OCI-LY3 (cell line): ENCODE measurements at regions not wholly inside any gene's neighbourhood (a gene's known extent, or its start where the extent isn't known, plus 50 kb on each side); places are given as distances from the start of the nearest gene placed in this dataset.

Source experiments
- H2AFZ ChIP-seq: fragments of 200-600, 300-600 bp; shearing (Covaris generic); 2 replicates; pipeline ENCODE4 v1.6.0; 2014; ENCODE audit warnings: antibody characterized with exemption, low read depth, low read length
- H3K27ac ChIP-seq: fragments of 200-600, 300-600 bp; sonication (generic); 2 replicates; pipeline ENCODE4 v1.5.1; 2014; ENCODE audit warnings: mild to moderate bottlenecking, low read length, moderate library complexity, mixed read lengths
- H3K27me3 ChIP-seq: fragments of 200-600, 300-600 bp; sonication (generic); 2 replicates; pipeline ENCODE4 v1.6.1; 2014; ENCODE audit warnings: low read depth, low read length, mixed read lengths
- H3K36me3 ChIP-seq: fragments of 200-600, 300-600 bp; sonication (generic); replicated peaks from 2 replicates; pipeline ENCODE3; 2014; ENCODE audit warnings: low read depth, low read length, mixed read lengths
- H3K4me1 ChIP-seq: fragments of 300-600, 200-600 bp; sonication (generic); 2 replicates; pipeline ENCODE4 v1.6.1; 2014; ENCODE audit warnings: low read length, mixed read lengths
- H3K4me2 ChIP-seq: fragments of 200-600, 300-600 bp; sonication (generic); 2 replicates; pipeline ENCODE4 v1.6.1; 2014; ENCODE audit warnings: low read length, mixed read lengths
- H3K4me3 ChIP-seq: fragments of 300-600, 200-600 bp; sonication (generic); 2 replicates; pipeline ENCODE4 v1.5.1; 2014; ENCODE audit warnings: antibody characterized with exemption, mild to moderate bottlenecking, low read length, moderate library complexity
- H3K79me2 ChIP-seq: fragments of 300-600, 200-600 bp; shearing (Covaris generic); 2 replicates; pipeline ENCODE4 v1.6.1; 2014; ENCODE audit warnings: mild to moderate bottlenecking, low read length, mixed read lengths
- H3K9ac ChIP-seq: fragments of 300-600, 200-600 bp; shearing (Covaris generic); 2 replicates; pipeline ENCODE4 v1.6.0; 2014; ENCODE audit warnings: mild to moderate bottlenecking, low read length, moderate library complexity
- H3K9me3 ChIP-seq: fragments of 200-600, 300-600 bp; shearing (Covaris generic); 2 replicates; pipeline ENCODE4 v1.6.1; 2014; ENCODE audit warnings: low read length, mixed read lengths; ENCODE audit not compliant: insufficient read depth
- H4K20me1 ChIP-seq: fragments of 200-600, 300-600 bp; sonication (generic); 2 replicates; pipeline ENCODE4 v1.6.1; 2016; ENCODE audit warnings: low read length, mixed read lengths; ENCODE audit not compliant: insufficient read depth
- CTCF ChIP-seq: fragments of 200-600, 300-600 bp; sonication (generic); IDR thresholded peaks from 2 replicates; pipeline ENCODE4 v1.5.1; 2014; ENCODE audit warnings: antibody characterized with exemption, low read length, low read depth
- EZH2phosphoT487 ChIP-seq: fragments of 200-600 bp; shearing (Covaris generic); IDR thresholded peaks from 2 replicates; pipeline ENCODE4 v1.6.1; 2018; ENCODE audit warnings: antibody characterized with exemption, mixed run types, low read depth

GRCh38 chr2:76211991-76212985, 501.6 kb upstream of the GCFC2 start:
- H3K4me3 ChIP-seq = no peak overlapping the region

GRCh38 chr2:76210551-76210950, 499.8 kb upstream of the GCFC2 start:
- H2AFZ ChIP-seq = no peak overlapping the region
- H3K4me1 ChIP-seq = peaks cover 8% of the 10 kb centered on the region
- no peak overlapping the region for H3K4me2 ChIP-seq
- no peak overlapping the region for H3K27ac ChIP-seq
- no peaks in the 10 kb centered on the region for H3K9me3 ChIP-seq
- H4K20me1 ChIP-seq = no peaks in the 10 kb centered on the region
- H3K36me3 ChIP-seq = no peaks in the 10 kb centered on the region
- TF ChIP-seq EZH2phosphoT487 (no peak), CTCF (no peak)
- no peak overlapping the region for H3K9ac ChIP-seq
- no peak overlapping the region for H3K4me3 ChIP-seq
- no peaks in the 10 kb centered on the region for H3K27me3 ChIP-seq
- H3K79me2 ChIP-seq = no peaks in the 10 kb centered on the region

More at GRCh38 chr2:76211991-76212985, 501.6 kb upstream of the GCFC2 start:
- Histone ChIP-seq H3K4me2 (peak overlapping the region; percentile 13), H4K20me1 (no peaks in the 10 kb centered on the region), H3K9me3 (no peaks in the 10 kb centered on the region), H2AFZ (no peak overlapping the region), H3K27me3 (no peaks in the 10 kb centered on the region), H3K4me1 (peaks cover 8% of the 10 kb centered on the region), H3K9ac (no peak overlapping the region), H3K36me3 (no peaks in the 10 kb centered on the region), H3K27ac (no peak overlapping the region), H3K79me2 (no peaks in the 10 kb centered on the region)
- TF ChIP-seq EZH2phosphoT487 = no peak
- TF ChIP-seq CTCF = no peak

GRCh38 chr2:76204048-76204447, 493.3 kb upstream of the GCFC2 start:
- no peak overlapping the region for H3K9ac ChIP-seq
- no peaks in the 10 kb centered on the region for H3K9me3 ChIP-seq
- no peak overlapping the region for H2AFZ ChIP-seq
- H3K36me3 ChIP-seq = no peaks in the 10 kb centered on the region
- no peaks in the 10 kb centered on the region for H3K27me3 ChIP-seq
- H3K4me2 ChIP-seq = no peak overlapping the region
- TF ChIP-seq CTCF = no peak
- no peak for TF ChIP-seq EZH2phosphoT487
- no peak overlapping the region for H3K4me3 ChIP-seq
- H3K27ac ChIP-seq = no peak overlapping the region
- no peaks in the 10 kb centered on the region for H3K79me2 ChIP-seq
- 0 out of 2 replicates have a peak, but pooled peaks cover 4% of the 10 kb centered on the region for H3K4me1 ChIP-seq
- no peaks in the 10 kb centered on the region for H4K20me1 ChIP-seq

- Histone ChIP-seq H3K9me3 (no peaks in the 10 kb centered on the region), H3K27ac (no peak overlapping the region), H3K4me2 (no peak overlapping the region), H3K79me2 (no peaks in the 10 kb centered on the region), H3K4me1 (0 out of 2 replicates have a peak, but pooled peaks cover 7% of the 10 kb centered on the region), H2AFZ (no peak overlapping the region), H3K9ac (no peak overlapping the region), H3K27me3 (no peaks in the 10 kb centered on the region), H3K4me3 (no peak overlapping the region), H4K20me1 (no peaks in the 10 kb centered on the region), H3K36me3 (no peaks in the 10 kb centered on the region)
- TF ChIP-seq CTCF (no peak), EZH2phosphoT487 (no peak)
Observed at GRCh38 chr2:76202866-76203265, 492.2 kb upstream of the GCFC2 start.
